ENCODE measurements at regions not wholly inside any gene's neighbourhood (a gene's known extent, or its start where the extent isn't known, plus 50 kb on each side); places are given as distances from the start of the nearest gene placed in this dataset.

- intact Hi-C loops (cut with DNase I) = no loop called here
- Histone ChIP-seq H3K36me3 (no peaks in the 10 kb centered on the region), H3K27me3 (no peaks in the 10 kb centered on the region), H3K27ac (no peak overlapping the region), H3K9me3 (no peaks in the 10 kb centered on the region), H3K4me3 (no peak overlapping the region), H3K4me1 (no peaks in the 10 kb centered on the region)
- DNase-seq (ENCODE audit: extremely low spot score in 2 of 2) = no peak
- no peak for TF ChIP-seq POLR2AphosphoS5 (IDR thresholded peaks at IDR 0.05; ENCODE audit: insufficient read depth in 1 of 2, low read depth in 1 of 2)
- TF ChIP-seq, protein P1, sequence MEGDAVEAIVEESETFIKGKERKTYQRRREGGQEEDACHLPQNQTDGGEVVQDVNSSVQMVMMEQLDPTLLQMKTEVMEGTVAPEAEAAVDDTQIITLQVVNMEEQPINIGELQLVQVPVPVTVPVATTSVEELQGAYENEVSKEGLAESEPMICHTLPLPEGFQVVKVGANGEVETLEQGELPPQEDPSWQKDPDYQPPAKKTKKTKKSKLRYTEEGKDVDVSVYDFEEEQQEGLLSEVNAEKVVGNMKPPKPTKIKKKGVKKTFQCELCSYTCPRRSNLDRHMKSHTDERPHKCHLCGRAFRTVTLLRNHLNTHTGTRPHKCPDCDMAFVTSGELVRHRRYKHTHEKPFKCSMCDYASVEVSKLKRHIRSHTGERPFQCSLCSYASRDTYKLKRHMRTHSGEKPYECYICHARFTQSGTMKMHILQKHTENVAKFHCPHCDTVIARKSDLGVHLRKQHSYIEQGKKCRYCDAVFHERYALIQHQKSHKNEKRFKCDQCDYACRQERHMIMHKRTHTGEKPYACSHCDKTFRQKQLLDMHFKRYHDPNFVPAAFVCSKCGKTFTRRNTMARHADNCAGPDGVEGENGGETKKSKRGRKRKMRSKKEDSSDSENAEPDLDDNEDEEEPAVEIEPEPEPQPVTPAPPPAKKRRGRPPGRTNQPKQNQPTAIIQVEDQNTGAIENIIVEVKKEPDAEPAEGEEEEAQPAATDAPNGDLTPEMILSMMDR (IDR thresholded peaks at IDR 0.05) = no peak
These were observed 454.3 kb downstream of the TLE1 start for GRCh38 chr9:81234924-81235610.

- TF ChIP-seq, protein P1 (IDR thresholded peaks at IDR 0.05) = no peak
- no peak for TF ChIP-seq POLR2AphosphoS5 (IDR thresholded peaks at IDR 0.05; ENCODE audit: insufficient read depth in 1 of 2, low read depth in 1 of 2)
- TF ChIP-seq POLR2A (IDR thresholded peaks at IDR 0.05) = no peak
- intact Hi-C loops (cut with DNase I) = no loop called here
These were observed 458.3 kb downstream of the TLE1 start for GRCh38 chr9:81231011-81231410.

GRCh38 chr9:81227507-81228245, 461.7 kb downstream of the TLE1 start:
- Histone ChIP-seq H3K9me3 (no peaks in the 10 kb centered on the region), H3K4me1 (peaks cover 10% of the 10 kb centered on the region), H3K27ac (no peak overlapping the region), H3K4me3 (no peak overlapping the region), H3K27me3 (no peaks in the 10 kb centered on the region), H3K36me3 (no peaks in the 10 kb centered on the region)
- TF ChIP-seq, protein P1 (IDR thresholded peaks at IDR 0.05) = no peak
- TF ChIP-seq POLR2A (IDR thresholded peaks at IDR 0.05) (no peak), POLR2AphosphoS5 (IDR thresholded peaks at IDR 0.05; ENCODE audit: insufficient read depth in 1 of 2, low read depth in 1 of 2) (no peak)
- DNase-seq (ENCODE audit: extremely low spot score in 2 of 2) = no peak
- intact Hi-C loops (cut with DNase I) = no loop called here

More at GRCh38 chr9:81231011-81231410, 458.3 kb downstream of the TLE1 start:
- no peak overlapping the region for H3K4me3 ChIP-seq
- no peak for DNase-seq (ENCODE audit: extremely low spot score in 2 of 2)
- no peaks in the 10 kb centered on the region for H3K36me3 ChIP-seq
- H3K27me3 ChIP-seq = no peaks in the 10 kb centered on the region
- peaks cover 3% of the 10 kb centered on the region for H3K4me1 ChIP-seq
- H3K9me3 ChIP-seq = no peaks in the 10 kb centered on the region
- H3K27ac ChIP-seq = no peak overlapping the region

DNA sequence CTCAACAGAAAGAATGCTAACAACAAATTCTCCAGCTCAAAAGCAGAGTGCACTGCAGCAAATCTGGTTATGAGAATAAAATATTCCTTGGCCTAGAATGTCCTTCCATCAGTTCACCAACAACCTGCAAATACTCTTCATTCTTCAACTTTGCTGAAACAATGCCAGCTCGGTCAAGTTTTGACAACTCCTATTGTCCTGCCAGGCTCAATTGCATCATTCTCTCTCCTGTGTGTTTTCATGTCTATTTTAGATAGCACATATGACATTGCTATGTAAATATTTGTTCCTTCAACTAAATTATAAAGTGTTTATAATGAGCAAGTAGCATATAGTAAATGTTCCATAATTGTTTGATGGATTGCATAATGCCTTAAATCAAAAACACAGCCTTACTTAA, 463.8 kb downstream of the TLE1 start:
- H3K36me3 ChIP-seq = no peaks in the 10 kb centered on the region
- intact Hi-C loops (cut with DNase I) = no loop called here
- H3K27ac ChIP-seq = no peak overlapping the region
- TF ChIP-seq, protein P1 (IDR thresholded peaks at IDR 0.05) = no peak
- TF ChIP-seq POLR2AphosphoS5 (IDR thresholded peaks at IDR 0.05; ENCODE audit: insufficient read depth in 1 of 2, low read depth in 1 of 2) (no peak), POLR2A (IDR thresholded peaks at IDR 0.05) (no peak)
- no peak overlapping the region for H3K4me3 ChIP-seq
- peaks cover 10% of the 10 kb centered on the region for H3K4me1 ChIP-seq
- no peaks in the 10 kb centered on the region for H3K27me3 ChIP-seq
- DNase-seq (ENCODE audit: extremely low spot score in 2 of 2) = no peak
- H3K9me3 ChIP-seq = no peaks in the 10 kb centered on the region

All from vagina (tissue), 2 donors.